H1 (cell line): ENCODE measurements at regions not wholly inside any gene's neighbourhood (a gene's known extent, or its start where the extent isn't known, plus 50 kb on each side); places are given as distances from the start of the nearest gene placed in this dataset.
A peak's percentile ranks its signal among the peaks of the same experiment; 100 is the strongest.

Experiments used
- BACH1 ChIP-seq: IDR thresholded peaks from 2 replicates; pipeline ENCODE4 v1.6.1; 2012; ENCODE audit warnings: low read length, improper control_type of control experiment
- CEBPB ChIP-seq: IDR thresholded peaks from 2 replicates; pipeline ENCODE4 v1.6.1; 2012; ENCODE audit warnings: low read depth, low read length
- CREB1 ChIP-seq: IDR thresholded peaks from 2 replicates; pipeline ENCODE4 v1.6.1; 2012; ENCODE audit warnings: inconsistent platforms
- HDAC2 ChIP-seq, 2 experiments: fragments of 300-600 bp in 1 of 2; sonication (generic) in 1 of 2; IDR thresholded peaks; 2 replicates each; pipeline ENCODE4 v1.6.1; 2011 to 2012; ENCODE audit warnings: low read depth in 2 of 2, low read length in 2 of 2, mild to moderate bottlenecking in 2 of 2, moderate library complexity in 2 of 2, borderline replicate concordance in 1 of 2, inconsistent platforms in 1 of 2
- JUN ChIP-seq: IDR thresholded peaks from 2 replicates; pipeline ENCODE4 v1.6.1; 2011; ENCODE audit warnings: low read depth, mild to moderate bottlenecking, improper control_type of control experiment, low read length
- JUND ChIP-seq: IDR thresholded peaks from 2 replicates; pipeline ENCODE4 v1.6.1; 2011; ENCODE audit warnings: mild to moderate bottlenecking, improper control_type of control experiment, low read length
- KDM5A ChIP-seq: fragments of 200-600 bp; IDR thresholded peaks from 2 replicates; pipeline ENCODE4 v1.7.1; 2012; ENCODE audit warnings: mild to moderate bottlenecking, low read length, inconsistent platforms, mixed read lengths
- POLR2AphosphoS5 ChIP-seq: IDR thresholded peaks from 2 replicates; pipeline ENCODE4 v1.6.1; 2011; ENCODE audit warnings: low read depth, low read length
- SRF ChIP-seq: IDR thresholded peaks from 2 replicates; pipeline ENCODE4 v1.6.1; 2011; ENCODE audit warnings: mild to moderate bottlenecking, low read depth, low read length, moderate library complexity
- TEAD4 ChIP-seq: IDR thresholded peaks from 2 replicates; pipeline ENCODE4 v1.6.1; 2012; ENCODE audit warnings: low read depth, low read length, inconsistent platforms, mixed read lengths
- TF ChIP-seq, protein P1 (sequence below): fragments of 300-600 bp; sonication (generic); IDR thresholded peaks from 2 replicates; pipeline ENCODE4 v1.7.1; 2012; ENCODE audit warnings: low read length, moderate library complexity, mild to moderate bottlenecking, inconsistent platforms; ENCODE audit not compliant: insufficient replicate concordance
- TF ChIP-seq, protein P2 (sequence below): IDR thresholded peaks from 2 replicates; pipeline ENCODE4 v1.6.1; 2012; ENCODE audit warnings: inconsistent platforms

DNA sequence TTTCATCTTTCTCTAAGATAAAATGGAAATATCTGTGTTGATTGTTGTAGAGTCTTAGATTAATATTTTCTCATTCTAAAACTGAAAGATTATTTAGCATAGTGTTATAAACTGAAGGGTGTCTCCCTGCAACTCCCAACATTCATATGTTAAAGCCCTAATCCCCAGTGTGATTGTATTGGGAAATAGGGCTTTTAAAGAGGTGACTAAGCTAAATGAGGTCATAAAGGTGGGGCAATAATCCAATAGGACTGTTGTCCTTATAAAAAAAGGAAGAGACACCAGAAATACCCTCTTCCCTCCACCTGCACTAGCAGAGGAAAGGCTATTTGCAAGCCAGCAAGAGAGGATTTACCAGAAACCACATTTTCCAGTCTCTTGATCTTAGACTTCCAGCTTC is 1626.4 kb downstream of the C4orf33 start (continued):
- TF ChIP-seq, protein P1, sequence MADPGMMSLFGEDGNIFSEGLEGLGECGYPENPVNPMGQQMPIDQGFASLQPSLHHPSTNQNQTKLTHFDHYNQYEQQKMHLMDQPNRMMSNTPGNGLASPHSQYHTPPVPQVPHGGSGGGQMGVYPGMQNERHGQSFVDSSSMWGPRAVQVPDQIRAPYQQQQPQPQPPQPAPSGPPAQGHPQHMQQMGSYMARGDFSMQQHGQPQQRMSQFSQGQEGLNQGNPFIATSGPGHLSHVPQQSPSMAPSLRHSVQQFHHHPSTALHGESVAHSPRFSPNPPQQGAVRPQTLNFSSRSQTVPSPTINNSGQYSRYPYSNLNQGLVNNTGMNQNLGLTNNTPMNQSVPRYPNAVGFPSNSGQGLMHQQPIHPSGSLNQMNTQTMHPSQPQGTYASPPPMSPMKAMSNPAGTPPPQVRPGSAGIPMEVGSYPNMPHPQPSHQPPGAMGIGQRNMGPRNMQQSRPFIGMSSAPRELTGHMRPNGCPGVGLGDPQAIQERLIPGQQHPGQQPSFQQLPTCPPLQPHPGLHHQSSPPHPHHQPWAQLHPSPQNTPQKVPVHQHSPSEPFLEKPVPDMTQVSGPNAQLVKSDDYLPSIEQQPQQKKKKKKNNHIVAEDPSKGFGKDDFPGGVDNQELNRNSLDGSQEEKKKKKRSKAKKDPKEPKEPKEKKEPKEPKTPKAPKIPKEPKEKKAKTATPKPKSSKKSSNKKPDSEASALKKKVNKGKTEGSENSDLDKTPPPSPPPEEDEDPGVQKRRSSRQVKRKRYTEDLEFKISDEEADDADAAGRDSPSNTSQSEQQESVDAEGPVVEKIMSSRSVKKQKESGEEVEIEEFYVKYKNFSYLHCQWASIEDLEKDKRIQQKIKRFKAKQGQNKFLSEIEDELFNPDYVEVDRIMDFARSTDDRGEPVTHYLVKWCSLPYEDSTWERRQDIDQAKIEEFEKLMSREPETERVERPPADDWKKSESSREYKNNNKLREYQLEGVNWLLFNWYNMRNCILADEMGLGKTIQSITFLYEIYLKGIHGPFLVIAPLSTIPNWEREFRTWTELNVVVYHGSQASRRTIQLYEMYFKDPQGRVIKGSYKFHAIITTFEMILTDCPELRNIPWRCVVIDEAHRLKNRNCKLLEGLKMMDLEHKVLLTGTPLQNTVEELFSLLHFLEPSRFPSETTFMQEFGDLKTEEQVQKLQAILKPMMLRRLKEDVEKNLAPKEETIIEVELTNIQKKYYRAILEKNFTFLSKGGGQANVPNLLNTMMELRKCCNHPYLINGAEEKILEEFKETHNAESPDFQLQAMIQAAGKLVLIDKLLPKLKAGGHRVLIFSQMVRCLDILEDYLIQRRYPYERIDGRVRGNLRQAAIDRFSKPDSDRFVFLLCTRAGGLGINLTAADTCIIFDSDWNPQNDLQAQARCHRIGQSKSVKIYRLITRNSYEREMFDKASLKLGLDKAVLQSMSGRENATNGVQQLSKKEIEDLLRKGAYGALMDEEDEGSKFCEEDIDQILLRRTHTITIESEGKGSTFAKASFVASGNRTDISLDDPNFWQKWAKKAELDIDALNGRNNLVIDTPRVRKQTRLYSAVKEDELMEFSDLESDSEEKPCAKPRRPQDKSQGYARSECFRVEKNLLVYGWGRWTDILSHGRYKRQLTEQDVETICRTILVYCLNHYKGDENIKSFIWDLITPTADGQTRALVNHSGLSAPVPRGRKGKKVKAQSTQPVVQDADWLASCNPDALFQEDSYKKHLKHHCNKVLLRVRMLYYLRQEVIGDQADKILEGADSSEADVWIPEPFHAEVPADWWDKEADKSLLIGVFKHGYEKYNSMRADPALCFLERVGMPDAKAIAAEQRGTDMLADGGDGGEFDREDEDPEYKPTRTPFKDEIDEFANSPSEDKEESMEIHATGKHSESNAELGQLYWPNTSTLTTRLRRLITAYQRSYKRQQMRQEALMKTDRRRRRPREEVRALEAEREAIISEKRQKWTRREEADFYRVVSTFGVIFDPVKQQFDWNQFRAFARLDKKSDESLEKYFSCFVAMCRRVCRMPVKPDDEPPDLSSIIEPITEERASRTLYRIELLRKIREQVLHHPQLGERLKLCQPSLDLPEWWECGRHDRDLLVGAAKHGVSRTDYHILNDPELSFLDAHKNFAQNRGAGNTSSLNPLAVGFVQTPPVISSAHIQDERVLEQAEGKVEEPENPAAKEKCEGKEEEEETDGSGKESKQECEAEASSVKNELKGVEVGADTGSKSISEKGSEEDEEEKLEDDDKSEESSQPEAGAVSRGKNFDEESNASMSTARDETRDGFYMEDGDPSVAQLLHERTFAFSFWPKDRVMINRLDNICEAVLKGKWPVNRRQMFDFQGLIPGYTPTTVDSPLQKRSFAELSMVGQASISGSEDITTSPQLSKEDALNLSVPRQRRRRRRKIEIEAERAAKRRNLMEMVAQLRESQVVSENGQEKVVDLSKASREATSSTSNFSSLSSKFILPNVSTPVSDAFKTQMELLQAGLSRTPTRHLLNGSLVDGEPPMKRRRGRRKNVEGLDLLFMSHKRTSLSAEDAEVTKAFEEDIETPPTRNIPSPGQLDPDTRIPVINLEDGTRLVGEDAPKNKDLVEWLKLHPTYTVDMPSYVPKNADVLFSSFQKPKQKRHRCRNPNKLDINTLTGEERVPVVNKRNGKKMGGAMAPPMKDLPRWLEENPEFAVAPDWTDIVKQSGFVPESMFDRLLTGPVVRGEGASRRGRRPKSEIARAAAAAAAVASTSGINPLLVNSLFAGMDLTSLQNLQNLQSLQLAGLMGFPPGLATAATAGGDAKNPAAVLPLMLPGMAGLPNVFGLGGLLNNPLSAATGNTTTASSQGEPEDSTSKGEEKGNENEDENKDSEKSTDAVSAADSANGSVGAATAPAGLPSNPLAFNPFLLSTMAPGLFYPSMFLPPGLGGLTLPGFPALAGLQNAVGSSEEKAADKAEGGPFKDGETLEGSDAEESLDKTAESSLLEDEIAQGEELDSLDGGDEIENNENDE = peak; percentile 50
- TF ChIP-seq KDM5A (no peak), POLR2AphosphoS5 (no peak), CREB1 (no peak; the same call in 1 of the 2 replicates), SRF (no peak), HDAC2 (IDR thresholded peaks at IDR 0.05; ENCODE audit: borderline replicate concordance in 1 of 2, low read depth in 2 of 2, low read length in 2 of 2) (no peak), CEBPB (peak; percentile 95), JUN (peak; percentile 82), TEAD4 (no peak), BACH1 (peak; percentile 82), JUND (peak; percentile 87)
- TF ChIP-seq, protein P2, sequence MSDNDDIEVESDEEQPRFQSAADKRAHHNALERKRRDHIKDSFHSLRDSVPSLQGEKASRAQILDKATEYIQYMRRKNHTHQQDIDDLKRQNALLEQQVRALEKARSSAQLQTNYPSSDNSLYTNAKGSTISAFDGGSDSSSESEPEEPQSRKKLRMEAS = no peak
